SH-SY5Y (cell line): ENCODE measurements at regions not wholly inside any gene's neighbourhood (a gene's known extent, or its start where the extent isn't known, plus 50 kb on each side); places are given as distances from the start of the nearest gene placed in this dataset.

Experiments used
- GATA2 ChIP-seq: IDR thresholded peaks from 2 replicates; pipeline ENCODE4 v1.6.1; 2011; ENCODE audit warnings: mild to moderate bottlenecking, low read depth, low read length
- GATA3 ChIP-seq: IDR thresholded peaks from 2 replicates; pipeline ENCODE4 v1.6.1; 2011; ENCODE audit warnings: low read depth, mild to moderate bottlenecking, low read length, moderate library complexity

DNA sequence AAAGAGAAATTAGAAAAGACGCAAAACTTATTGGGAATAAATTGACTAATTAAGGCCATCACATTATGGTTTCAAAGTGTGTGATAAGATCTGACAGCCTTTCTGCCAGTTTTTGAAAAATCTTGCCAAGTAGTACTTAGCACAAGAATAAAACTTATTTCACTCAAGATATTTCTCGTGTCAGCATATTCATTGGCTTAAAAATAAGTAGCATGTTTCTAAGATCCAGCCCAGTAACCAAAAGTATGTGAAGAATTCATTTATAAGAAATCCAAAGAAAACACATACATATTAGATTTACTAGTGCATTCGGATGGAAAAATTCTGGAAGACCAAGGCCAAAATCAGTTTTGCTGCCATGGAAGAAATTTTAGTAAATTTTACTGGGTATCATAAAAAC lies 1135.0 kb downstream of the GALC start:
- TF ChIP-seq GATA3 (no peak), GATA2 (no peak)
